ENCODE measurements at regions not wholly inside any gene's neighbourhood (a gene's known extent, or its start where the extent isn't known, plus 50 kb on each side); places are given as distances from the start of the nearest gene placed in this dataset.

GRCh38 chr16:51938861-51939260 lies 608.1 kb downstream of the TOX3 start:
- no peak overlapping the region for H3K27ac Mint-ChIP-seq
- no peaks in the 10 kb centered on the region for H3K36me3 Mint-ChIP-seq
- DNase-seq, result no peak
- peaks cover 0 to 2% (median 0%) of the 10 kb centered on the region in 3 donors for H3K27me3 Mint-ChIP-seq (ENCODE audit: low read depth in 3 of 3)
- H3K4me1 Mint-ChIP-seq, result no peaks in the 10 kb centered on the region
- H3K4me3 Mint-ChIP-seq, result no peak overlapping the region
- H3K9me3 Mint-ChIP-seq, result peaks cover 0 to 16% (median 5%) of the 10 kb centered on the region in 6 donors

DNA sequence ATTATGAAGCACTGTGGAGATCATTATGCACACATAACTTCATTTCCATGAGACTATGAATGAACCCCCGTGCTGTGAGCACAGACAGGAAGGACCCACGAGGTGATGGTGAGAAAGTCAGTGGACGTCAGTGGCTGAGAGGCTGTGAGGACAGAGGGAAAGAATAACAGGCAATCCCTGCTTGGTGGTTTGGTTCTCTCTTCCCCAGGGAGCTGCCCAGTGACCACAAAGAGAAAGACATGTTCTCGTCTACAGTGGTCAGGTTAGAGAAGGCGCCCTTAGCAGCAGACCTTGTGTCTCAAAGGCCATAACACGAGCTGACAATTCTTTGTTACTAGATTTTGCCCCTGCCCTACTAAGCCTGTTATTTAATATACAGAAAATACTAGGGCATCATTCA lies 609.2 kb downstream of the TOX3 start:
- no peaks in the 10 kb centered on the region for H3K36me3 Mint-ChIP-seq
- H3K27ac Mint-ChIP-seq, result no peak overlapping the region
- no peaks in the 10 kb centered on the region for H3K4me1 Mint-ChIP-seq
- no peak for DNase-seq
- H3K9me3 Mint-ChIP-seq, result peaks cover 0 to 24% (median 5%) of the 10 kb centered on the region in 6 donors
- H3K4me3 Mint-ChIP-seq, result no peak overlapping the region
- H3K27me3 Mint-ChIP-seq (ENCODE audit: low read depth in 3 of 3), result peaks cover 0 to 2% (median 0%) of the 10 kb centered on the region in 3 donors

DNA sequence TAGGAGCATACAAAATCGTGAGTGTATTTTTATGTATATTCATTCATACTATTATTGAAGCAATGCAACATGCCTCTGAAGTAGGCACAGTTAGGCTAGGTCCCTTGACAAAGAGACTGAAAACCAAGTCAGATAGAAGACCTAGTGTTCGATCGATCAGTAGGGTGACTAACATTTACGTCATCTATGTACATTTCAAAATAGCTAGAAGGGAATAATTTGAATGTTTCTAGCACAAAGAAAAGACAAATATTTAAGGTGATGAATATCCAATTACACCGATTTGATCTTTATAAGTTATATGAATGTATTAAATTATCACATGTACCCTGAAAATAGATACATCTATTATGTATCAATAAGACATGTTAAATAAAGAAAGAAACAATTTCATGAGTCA lies 610.1 kb downstream of the TOX3 start:
- Mint-ChIP-seq H3K4me1 (no peaks in the 10 kb centered on the region), H3K36me3 (no peaks in the 10 kb centered on the region), H3K4me3 (no peak overlapping the region), H3K27me3 (ENCODE audit: low read depth in 3 of 3) (peaks cover 0 to 2% (median 0%) of the 10 kb centered on the region in 3 donors), H3K27ac (no peak overlapping the region), H3K9me3 (peaks cover 4 to 24% (median 7%) of the 10 kb centered on the region in 6 donors)
- no peak for DNase-seq

GRCh38 chr16:51932317-51932716 lies 614.6 kb downstream of the TOX3 start:
- no peaks in the 10 kb centered on the region for H3K27me3 Mint-ChIP-seq (ENCODE audit: low read depth in 3 of 3)
- H3K9me3 Mint-ChIP-seq, result peaks cover 2 to 31% (median 14%) of the 10 kb centered on the region in 6 donors
- no peaks in the 10 kb centered on the region for H3K36me3 Mint-ChIP-seq
- no peaks in the 10 kb centered on the region for H3K4me1 Mint-ChIP-seq
- no peak overlapping the region for H3K27ac Mint-ChIP-seq
- no peak for DNase-seq
- H3K4me3 Mint-ChIP-seq, result no peak overlapping the region

DNA sequence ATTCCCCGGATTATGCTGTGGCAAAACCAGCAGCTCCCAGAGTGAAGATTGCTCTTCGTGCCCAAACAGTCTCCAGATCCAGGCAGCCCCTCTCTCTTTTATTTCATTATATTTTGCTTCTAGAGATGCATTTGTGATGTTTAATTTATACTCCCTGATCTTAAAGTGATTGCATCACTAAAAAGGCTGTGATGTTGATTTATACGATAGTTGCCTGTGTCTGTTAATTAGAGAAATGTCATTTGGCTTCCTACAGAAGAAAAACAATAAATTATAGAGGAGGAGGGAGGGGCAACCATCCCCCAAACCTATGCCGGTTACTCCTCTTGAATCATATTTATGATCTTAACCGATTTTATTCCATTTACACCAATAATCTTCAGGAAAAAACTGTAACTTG lies 615.3 kb downstream of the TOX3 start:
- no peaks in the 10 kb centered on the region for H3K4me1 Mint-ChIP-seq
- no peaks in the 10 kb centered on the region for H3K36me3 Mint-ChIP-seq
- no peak overlapping the region for H3K4me3 Mint-ChIP-seq
- no peak for DNase-seq
- H3K27me3 Mint-ChIP-seq (ENCODE audit: low read depth in 3 of 3), result no peaks in the 10 kb centered on the region
- peaks cover 2 to 31% (median 14%) of the 10 kb centered on the region in 6 donors for H3K9me3 Mint-ChIP-seq
- no peak overlapping the region for H3K27ac Mint-ChIP-seq

- no peak overlapping the region for H3K27ac Mint-ChIP-seq
- peaks cover 0 to 3% (median 0%) of the 10 kb centered on the region in 3 donors for H3K36me3 Mint-ChIP-seq
- H3K4me3 Mint-ChIP-seq, result no peak overlapping the region
- no peaks in the 10 kb centered on the region for H3K27me3 Mint-ChIP-seq (ENCODE audit: low read depth in 3 of 3)
- H3K9me3 Mint-ChIP-seq, result peaks cover under 1 to 10% (median 8%) of the 10 kb centered on the region in 6 donors
- no peaks in the 10 kb centered on the region for H3K4me1 Mint-ChIP-seq
- DNase-seq, result no peak
Observed at GRCh38 chr16:51924744-51925143, 622.2 kb downstream of the TOX3 start.

DNA sequence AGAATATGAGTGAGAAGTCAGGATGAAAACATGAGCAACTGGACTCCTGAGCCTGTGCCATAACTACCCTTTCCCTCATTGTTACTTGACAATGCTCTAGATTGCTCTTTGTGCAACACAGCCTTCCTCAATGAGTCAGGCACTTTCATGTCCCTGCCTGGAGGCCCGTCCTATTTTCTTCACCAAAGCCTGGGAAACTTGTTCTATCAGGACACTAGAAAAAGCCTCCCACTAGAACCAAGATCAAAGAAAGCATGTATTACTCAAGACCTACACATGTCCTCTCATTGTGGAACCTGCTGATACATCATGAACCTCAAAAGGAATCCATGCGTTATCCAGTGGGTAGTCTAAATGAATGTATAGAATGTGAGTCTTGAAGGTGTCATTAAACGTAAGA lies 624.5 kb downstream of the TOX3 start:
- H3K36me3 Mint-ChIP-seq, result peaks cover 0 to 3% (median 0%) of the 10 kb centered on the region in 3 donors
- peaks cover 2 to 11% (median 8%) of the 10 kb centered on the region in 6 donors for H3K9me3 Mint-ChIP-seq
- no peak overlapping the region for H3K4me3 Mint-ChIP-seq
- H3K27me3 Mint-ChIP-seq (ENCODE audit: low read depth in 3 of 3), result no peaks in the 10 kb centered on the region
- H3K27ac Mint-ChIP-seq, result no peak overlapping the region
- no peak for DNase-seq
- no peaks in the 10 kb centered on the region for H3K4me1 Mint-ChIP-seq

- Mint-ChIP-seq H3K4me1 (no peaks in the 10 kb centered on the region), H3K36me3 (peaks cover 0 to 3% (median 0%) of the 10 kb centered on the region in 3 donors), H3K27ac (no peak overlapping the region), H3K4me3 (no peak overlapping the region), H3K27me3 (ENCODE audit: low read depth in 3 of 3) (no peaks in the 10 kb centered on the region), H3K9me3 (peaks cover 3 to 26% (median 5%) of the 10 kb centered on the region in 6 donors)
- DNase-seq, result no peak
Observed at GRCh38 chr16:51919736-51920135, 627.2 kb downstream of the TOX3 start.

- Mint-ChIP-seq H3K36me3 (no peaks in the 10 kb centered on the region), H3K27me3 (ENCODE audit: low read depth in 3 of 3) (no peaks in the 10 kb centered on the region), H3K4me1 (no peaks in the 10 kb centered on the region), H3K9me3 (peaks cover 0 to 27% (median 8%) of the 10 kb centered on the region in 6 donors), H3K4me3 (no peak overlapping the region), H3K27ac (no peak overlapping the region)
- DNase-seq, result no peak
Observed at GRCh38 chr16:51916814-51917213, 630.1 kb downstream of the TOX3 start.

DNA sequence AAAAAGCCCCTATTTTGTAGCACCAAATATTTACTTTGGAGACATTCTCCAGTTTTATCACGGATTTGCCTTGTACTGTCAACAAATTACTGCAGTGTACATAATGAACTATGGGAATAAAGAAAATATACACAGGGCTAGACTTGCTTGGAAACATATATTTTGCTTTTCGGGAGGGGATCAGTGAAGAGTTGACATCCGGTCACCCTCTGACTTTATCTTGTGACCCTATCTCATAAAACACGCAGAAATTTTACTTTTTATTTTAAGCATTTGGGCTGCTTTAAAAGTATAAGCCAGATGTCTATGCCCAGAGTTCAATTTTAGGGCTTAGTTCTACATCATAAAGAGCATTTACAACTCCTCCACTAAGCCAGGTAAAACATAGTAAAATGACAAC lies 630.7 kb downstream of the TOX3 start:
- Mint-ChIP-seq H3K27me3 (ENCODE audit: low read depth in 3 of 3) (no peaks in the 10 kb centered on the region), H3K4me3 (no peak overlapping the region), H3K9me3 (peaks cover 0 to 27% (median 8%) of the 10 kb centered on the region in 6 donors)

GRCh38 chr16:51907680-51908079 lies 639.3 kb downstream of the TOX3 start:
- no peak overlapping the region for H3K4me3 Mint-ChIP-seq
- H3K27me3 Mint-ChIP-seq (ENCODE audit: low read depth in 3 of 3), result peaks cover 0 to 6% (median 0%) of the 10 kb centered on the region in 3 donors
- no peak for DNase-seq
- peaks cover 0 to 15% (median 2%) of the 10 kb centered on the region in 6 donors for H3K9me3 Mint-ChIP-seq
- no peaks in the 10 kb centered on the region for H3K4me1 Mint-ChIP-seq
- no peak overlapping the region for H3K27ac Mint-ChIP-seq
- H3K36me3 Mint-ChIP-seq, result no peaks in the 10 kb centered on the region

More for the DNA sequence above, 630.7 kb downstream of the TOX3 start:
- Mint-ChIP-seq H3K4me1 (no peaks in the 10 kb centered on the region), H3K27ac (no peak overlapping the region), H3K36me3 (no peaks in the 10 kb centered on the region)
- no peak for DNase-seq

GRCh38 chr16:51900221-51900780 lies 646.6 kb downstream of the TOX3 start:
- no peaks in the 10 kb centered on the region for H3K36me3 Mint-ChIP-seq
- no peaks in the 10 kb centered on the region for H3K4me1 Mint-ChIP-seq
- no peak overlapping the region for H3K27ac Mint-ChIP-seq
- DNase-seq, result no peak
- peaks cover 0 to 3% (median 0%) of the 10 kb centered on the region in 3 donors for H3K27me3 Mint-ChIP-seq (ENCODE audit: low read depth in 3 of 3)
- H3K4me3 Mint-ChIP-seq, result no peak overlapping the region
- H3K9me3 Mint-ChIP-seq, result peaks cover 1 to 16% (median 10%) of the 10 kb centered on the region in 6 donors

DNA sequence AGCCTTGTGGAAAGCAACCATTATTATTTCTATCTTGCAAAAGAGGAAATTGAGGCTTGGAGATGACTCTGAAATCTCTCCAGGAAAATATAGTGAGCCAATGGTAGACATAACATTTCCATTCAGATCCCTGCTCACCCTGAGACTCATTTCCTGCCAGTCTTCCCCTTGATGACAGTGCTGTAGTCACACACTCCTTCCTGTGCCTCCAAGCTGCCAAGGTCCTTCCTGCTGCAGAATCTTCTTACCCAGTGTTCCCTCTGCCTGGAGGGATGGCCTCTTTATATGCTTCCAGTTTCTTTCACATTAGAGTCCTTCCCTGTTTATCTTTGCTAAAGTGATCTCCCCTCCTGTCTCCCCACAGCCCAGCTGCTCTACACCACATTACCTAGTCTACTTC lies 648.1 kb downstream of the TOX3 start:
- no peaks in the 10 kb centered on the region for H3K4me1 Mint-ChIP-seq
- peaks cover 1 to 18% (median 7%) of the 10 kb centered on the region in 6 donors for H3K9me3 Mint-ChIP-seq
- H3K4me3 Mint-ChIP-seq, result no peak overlapping the region
- no peak for DNase-seq
- no peaks in the 10 kb centered on the region for H3K27me3 Mint-ChIP-seq (ENCODE audit: low read depth in 3 of 3)
- H3K27ac Mint-ChIP-seq, result no peak overlapping the region
- no peaks in the 10 kb centered on the region for H3K36me3 Mint-ChIP-seq

GRCh38 chr16:51896013-51896412 lies 650.9 kb downstream of the TOX3 start:
- no peaks in the 10 kb centered on the region for H3K4me1 Mint-ChIP-seq
- H3K27ac Mint-ChIP-seq, result no peak overlapping the region
- H3K27me3 Mint-ChIP-seq (ENCODE audit: low read depth in 3 of 3), result no peaks in the 10 kb centered on the region
- H3K4me3 Mint-ChIP-seq, result no peak overlapping the region
- peaks cover 1 to 24% (median 10%) of the 10 kb centered on the region in 6 donors for H3K9me3 Mint-ChIP-seq
- DNase-seq, result no peak
- no peaks in the 10 kb centered on the region for H3K36me3 Mint-ChIP-seq

Data from immature natural killer cell (primary cell).